GM12873 (cell line): ENCODE measurements at regions not wholly inside any gene's neighbourhood (a gene's known extent, or its start where the extent isn't known, plus 50 kb on each side); places are given as distances from the start of the nearest gene placed in this dataset.

ENCODE experiments used
- TF ChIP-seq, protein P1 (sequence below): IDR thresholded peaks from 2 replicates; pipeline ENCODE4 v1.5.1; 2012; ENCODE audit warnings: low read depth, mild to moderate bottlenecking, moderate library complexity, low read length, control low read depth; ENCODE audit not compliant: insufficient read depth; ENCODE audit errors: missing control alignments

DNA sequence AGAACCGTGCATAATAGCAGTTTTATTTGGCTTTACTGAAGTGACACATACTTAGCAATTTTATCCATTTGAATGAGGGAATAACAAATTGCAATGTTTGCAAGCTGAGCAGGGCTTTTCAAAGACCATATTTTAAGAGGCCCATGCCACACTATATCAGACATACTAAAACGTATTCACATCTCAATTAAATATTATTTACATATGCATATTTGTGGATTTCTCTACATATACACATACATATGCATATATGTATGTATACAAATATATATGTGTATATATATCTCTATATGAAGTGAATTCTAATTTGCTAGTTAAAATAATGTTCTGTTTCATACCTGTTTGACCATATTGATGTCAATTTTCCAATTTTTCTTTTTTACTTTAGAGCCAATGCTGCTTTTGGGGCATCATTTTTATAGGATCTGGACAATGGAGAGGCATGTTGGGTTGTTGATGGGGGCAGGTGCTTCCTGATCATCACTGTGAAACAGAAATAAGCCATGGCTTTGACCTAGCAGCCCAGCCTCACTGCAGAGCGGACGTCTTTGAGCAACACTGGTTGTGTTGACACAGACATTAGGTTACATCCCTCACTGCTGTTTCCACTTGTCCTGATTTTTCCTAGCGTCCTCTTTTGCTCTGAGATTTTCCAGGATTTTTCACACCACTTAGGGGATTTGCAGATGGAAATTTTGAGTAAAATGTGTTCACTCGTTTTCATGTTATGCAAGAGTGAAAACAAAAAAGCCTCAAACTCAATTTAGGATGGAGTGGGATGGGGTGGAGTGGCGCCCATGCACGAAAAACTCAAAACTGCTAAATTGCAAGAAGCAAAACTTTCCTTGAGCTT is 56.9 kb downstream of the RDH14 start:
- TF ChIP-seq, protein P1, sequence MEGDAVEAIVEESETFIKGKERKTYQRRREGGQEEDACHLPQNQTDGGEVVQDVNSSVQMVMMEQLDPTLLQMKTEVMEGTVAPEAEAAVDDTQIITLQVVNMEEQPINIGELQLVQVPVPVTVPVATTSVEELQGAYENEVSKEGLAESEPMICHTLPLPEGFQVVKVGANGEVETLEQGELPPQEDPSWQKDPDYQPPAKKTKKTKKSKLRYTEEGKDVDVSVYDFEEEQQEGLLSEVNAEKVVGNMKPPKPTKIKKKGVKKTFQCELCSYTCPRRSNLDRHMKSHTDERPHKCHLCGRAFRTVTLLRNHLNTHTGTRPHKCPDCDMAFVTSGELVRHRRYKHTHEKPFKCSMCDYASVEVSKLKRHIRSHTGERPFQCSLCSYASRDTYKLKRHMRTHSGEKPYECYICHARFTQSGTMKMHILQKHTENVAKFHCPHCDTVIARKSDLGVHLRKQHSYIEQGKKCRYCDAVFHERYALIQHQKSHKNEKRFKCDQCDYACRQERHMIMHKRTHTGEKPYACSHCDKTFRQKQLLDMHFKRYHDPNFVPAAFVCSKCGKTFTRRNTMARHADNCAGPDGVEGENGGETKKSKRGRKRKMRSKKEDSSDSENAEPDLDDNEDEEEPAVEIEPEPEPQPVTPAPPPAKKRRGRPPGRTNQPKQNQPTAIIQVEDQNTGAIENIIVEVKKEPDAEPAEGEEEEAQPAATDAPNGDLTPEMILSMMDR: no peak

DNA sequence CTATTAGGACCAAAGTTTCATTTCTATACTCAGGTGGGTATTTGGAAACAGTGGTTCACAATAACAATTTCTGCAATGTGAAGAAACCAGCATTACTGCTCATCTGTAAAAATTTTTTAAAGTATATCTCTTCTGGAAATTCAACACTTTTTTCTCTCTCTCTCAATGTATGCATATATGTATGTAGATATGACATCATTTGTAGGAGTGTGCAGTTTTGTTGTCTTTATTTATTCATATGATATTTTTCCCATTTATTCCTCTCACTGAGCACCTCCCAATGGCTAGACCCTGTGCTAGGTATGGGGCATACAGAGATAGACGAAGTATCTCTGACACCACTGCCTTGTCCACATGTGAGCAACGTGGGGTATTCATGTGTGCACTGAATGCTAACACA is 58.3 kb downstream of the RDH14 start:
- TF ChIP-seq, protein P1: no peak

DNA sequence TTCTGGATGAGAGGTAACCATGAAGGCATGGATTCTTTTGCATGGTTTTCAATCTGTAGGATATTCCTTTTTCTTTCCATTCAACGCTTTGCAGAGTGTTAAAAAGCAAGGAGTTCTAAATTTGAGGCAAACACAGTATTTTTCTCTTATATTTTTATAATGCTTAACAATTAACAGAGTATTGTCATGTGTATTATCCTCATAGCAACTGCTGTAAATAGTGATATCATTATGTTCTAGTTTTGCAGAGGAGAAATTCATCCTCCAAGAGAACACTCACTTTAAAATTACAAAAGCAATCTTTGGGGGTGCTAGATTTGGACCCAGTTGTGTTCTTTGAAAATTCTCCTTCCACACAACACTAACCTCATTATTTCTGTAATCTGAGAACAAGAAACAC is 58.7 kb downstream of the RDH14 start:
- TF ChIP-seq, protein P1: no peak

DNA sequence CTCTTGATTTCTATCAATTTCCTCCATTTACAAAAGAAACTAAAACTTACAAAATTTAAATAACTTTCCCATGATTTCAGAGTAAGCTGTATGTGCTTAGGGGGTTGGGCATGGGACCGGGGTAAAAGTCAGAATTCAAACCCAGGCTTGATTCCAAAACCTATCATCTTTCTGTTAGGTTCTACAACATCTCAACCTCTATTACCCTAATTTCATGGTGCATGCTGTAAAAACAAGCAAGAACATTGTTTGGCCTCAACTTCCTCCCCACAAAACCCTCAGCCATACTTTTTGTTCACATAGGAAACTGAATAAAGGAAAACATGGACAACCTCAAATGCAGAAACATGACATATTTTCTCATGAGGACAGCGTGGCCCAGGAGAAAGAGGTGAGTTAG is 59.3 kb downstream of the RDH14 start:
- TF ChIP-seq, protein P1: no peak

DNA sequence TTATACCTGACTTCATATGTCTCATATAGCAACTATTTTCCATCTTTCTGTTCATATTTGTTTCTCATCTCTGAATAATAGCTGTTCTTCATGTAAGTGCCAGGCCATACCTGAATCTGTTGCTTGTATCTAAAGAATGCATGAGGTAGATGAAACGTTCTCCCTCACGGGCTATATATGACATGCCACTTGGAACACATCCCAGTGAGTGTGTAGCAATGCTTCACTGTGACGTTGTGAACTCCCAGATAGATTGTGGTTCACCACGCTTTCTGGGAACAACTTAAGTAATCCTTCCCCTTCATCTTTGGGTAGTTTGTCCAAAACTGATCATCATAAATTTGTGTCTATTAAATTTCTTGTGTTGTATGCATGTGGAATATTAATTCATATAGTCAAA is 60.1 kb downstream of the RDH14 start:
- TF ChIP-seq, protein P1: no peak

DNA sequence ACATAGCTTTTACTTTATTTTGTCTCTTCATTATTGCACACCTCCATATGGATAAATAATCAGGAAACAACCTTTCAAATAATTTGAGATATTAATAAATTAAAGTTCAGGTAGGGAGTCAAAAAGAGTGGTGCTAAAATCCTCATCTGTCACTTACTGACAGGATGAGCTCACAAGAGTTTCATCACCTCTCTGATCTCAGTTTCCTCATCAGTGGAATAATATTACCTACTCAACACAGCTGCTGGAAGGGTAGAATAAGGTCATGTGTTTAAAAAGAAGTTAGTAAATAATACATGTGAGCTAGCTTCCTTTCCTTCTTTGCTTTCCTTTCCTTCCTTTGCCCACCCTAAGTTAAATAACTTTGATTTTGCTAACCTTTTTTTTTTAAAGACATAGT is 61.9 kb downstream of the RDH14 start:
- TF ChIP-seq, protein P1: no peak

DNA sequence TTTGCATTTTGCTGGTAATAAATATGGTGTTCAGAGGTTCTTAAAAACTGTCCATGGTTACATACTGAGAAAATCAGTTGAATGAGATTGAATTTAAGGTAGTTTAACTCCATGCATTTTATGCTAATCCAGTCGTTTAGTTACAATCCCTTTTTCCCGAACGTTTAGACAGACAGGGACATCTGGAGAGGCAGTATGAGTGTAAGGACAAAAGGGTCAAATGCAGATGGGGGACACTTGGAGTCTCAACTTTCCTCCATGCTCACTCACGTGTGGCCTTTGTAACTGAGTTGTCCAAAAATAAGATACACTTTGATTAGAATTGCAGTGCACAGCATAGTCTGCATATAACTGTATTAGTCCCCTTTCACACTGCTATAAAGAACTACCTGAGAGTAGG is 63.9 kb downstream of the RDH14 start:
- TF ChIP-seq, protein P1: no peak
